Thyroid gland (tissue), 4 donors: ENCODE measurements at regions not wholly inside any gene's neighbourhood (a gene's known extent, or its start where the extent isn't known, plus 50 kb on each side); places are given as distances from the start of the nearest gene placed in this dataset.

Source experiments
- CTCF ChIP-seq, 6 experiments: fragments of 200-600 bp in 3 of 6; fragments of 450-650 bp in 3 of 6; sonication (generic) in 3 of 6; IDR thresholded peaks; one replicate each; pipeline ENCODE4 v1.5.1; 2016 to 2019; ENCODE audit warnings: antibody characterized with exemption in 6 of 6, mild to moderate bottlenecking in 2 of 6, inconsistent platforms in 1 of 6, moderate library complexity in 1 of 6
- POLR2A ChIP-seq, 2 donors: fragments of 450-650 bp; IDR thresholded peaks; one replicate each; pipeline ENCODE4 v1.6.1; 2017; ENCODE audit warnings: antibody characterized with exemption in 2 of 2, mild to moderate bottlenecking in 2 of 2, moderate library complexity in 1 of 2

- TF ChIP-seq CTCF (IDR thresholded peaks at IDR 0.05) (no peak), POLR2A (IDR thresholded peaks at IDR 0.05) (no peak)
Observed at GRCh38 chr6:103677290-103677689, 1182.4 kb downstream of the HACE1 start.
